CD4-positive, alpha-beta T cell (primary cell): ENCODE measurements at regions not wholly inside any gene's neighbourhood (a gene's known extent, or its start where the extent isn't known, plus 50 kb on each side); places are given as distances from the start of the nearest gene placed in this dataset.
A peak's percentile ranks its signal among the peaks of the same experiment; 100 is the strongest.

Experiments used
- ATAC-seq: fragments of 200-7000 bp; cut with Tn5 transposase; one replicate; pipeline ENCODE4 v1.10.0; 2022; ENCODE audit warnings: mild to moderate bottlenecking; ENCODE audit not compliant: poor library complexity
- CTCF ChIA-PET: fragments of 350-600 bp; sonication (Branson Sonifier 250); formaldehyde crosslinking; loops from one replicate; lab custom pipeline; 2021; ENCODE audit warnings: antibody characterized with exemption, inconsistent platforms; lab: Charles Lee
- POLR2A ChIA-PET: fragments of 350-600 bp; sonication (Branson Sonifier 250); formaldehyde crosslinking; loops from one replicate; lab custom pipeline; 2021; ENCODE audit warnings: antibody characterized with exemption, inconsistent platforms; lab: Charles Lee
- DNase-seq, 14 experiments: peaks; one replicate each; pipeline ENCODE4 v3.0.0-alpha.2; 2013 to 2020; ENCODE audit warnings: mixed read lengths in 2 of 14
- H3K27ac ChIP-seq, 2 donors: one replicate each; pipeline versions ENCODE4 v1.5.1 to v1.7.0; 2013; ENCODE audit warnings: low read length in 2 of 2, low read depth in 1 of 2, mild to moderate bottlenecking in 1 of 2
- H3K27me3 ChIP-seq, 2 experiments: 1 replicate in 1 of 2; 2 replicates in 1 of 2; pipeline versions ENCODE4 v1.6.1 to v1.7.0; 2013; ENCODE audit warnings: low read length in 2 of 2, control low read depth in 1 of 2, mild to moderate bottlenecking in 1 of 2, moderate library complexity in 1 of 2; ENCODE audit not compliant: insufficient read depth in 2 of 2, control insufficient read depth in 1 of 2
- H3K36me3 ChIP-seq: one replicate; pipeline ENCODE4 v1.6.1; 2013; ENCODE audit warnings: low read length, control low read depth; ENCODE audit not compliant: insufficient read depth
- H3K4me1 ChIP-seq: one replicate; pipeline ENCODE4 v1.6.1; 2013; ENCODE audit warnings: low read length, control low read depth; ENCODE audit not compliant: insufficient read depth
- H3K4me3 ChIP-seq: one replicate; pipeline ENCODE4 v1.5.1; 2013; ENCODE audit warnings: mild to moderate bottlenecking, low read length, moderate library complexity
- H3K9me3 ChIP-seq, 2 experiments: 1 replicate in 1 of 2; 2 replicates in 1 of 2; pipeline versions ENCODE4 v1.6.1 to v1.7.0; 2013; ENCODE audit warnings: low read length in 2 of 2, mild to moderate bottlenecking in 2 of 2, control low read depth in 1 of 2, moderate library complexity in 1 of 2; ENCODE audit not compliant: control insufficient read depth in 1 of 2, insufficient read depth in 1 of 2
- H3K27ac Mint-ChIP-seq: one replicate; pipeline ENCODE4 v1.8.0; 2020; ENCODE audit warnings: mixed read lengths
- H3K27me3 Mint-ChIP-seq: one replicate; pipeline ENCODE4 v1.8.0; 2021; ENCODE audit warnings: mixed read lengths
- H3K36me3 Mint-ChIP-seq: one replicate; pipeline ENCODE4 v1.8.0; 2021; ENCODE audit warnings: low read depth, mixed read lengths
- H3K4me1 Mint-ChIP-seq: one replicate; pipeline ENCODE4 v1.8.0; 2021; ENCODE audit warnings: low read depth, mixed read lengths
- H3K4me3 Mint-ChIP-seq: one replicate; pipeline ENCODE4 v1.8.0; 2020; ENCODE audit warnings: mild to moderate bottlenecking, mixed read lengths
- H3K9me3 Mint-ChIP-seq: one replicate; pipeline ENCODE4 v1.8.0; 2020; ENCODE audit warnings: mixed read lengths
- CTCF ChIP-seq: fragments of 200-600 bp; IDR thresholded peaks from one replicate; pipeline ENCODE4 v1.8.0; 2022; ENCODE audit warnings: antibody characterized with exemption, mild to moderate bottlenecking
- intact Hi-C, 2 experiments: fragments of 100-400 bp; cut with DNase I in 1 of 2; cut with micrococcal nuclease in 1 of 2; formaldehyde crosslinking; loops; one replicate each; pipeline versions ENCODE4 v1.15.1 to v1.9.0; 2023 to 2025; cut with DNase I, micrococcal nuclease

- no peak overlapping the region for H3K27ac Mint-ChIP-seq
- TF ChIP-seq CTCF = peak; percentile 64
- ATAC-seq (peak; percentile 73), DNase-seq (peak in 7 of 14 experiments; percentile 0 to 47 (median 19))
- ChIA-PET POLR2A (no interaction called here), CTCF (no interaction called here)
- Histone ChIP-seq H3K27ac (no peak overlapping the region), H3K4me1 (peaks cover 4% of the 10 kb centered on the region), H3K36me3 (no peaks in the 10 kb centered on the region), H3K27me3 (no peaks in the 10 kb centered on the region), H3K9me3 (no peaks in the 10 kb centered on the region), H3K4me3 (no peak overlapping the region)
- intact Hi-C loops = no loop called here
- no peaks in the 10 kb centered on the region for H3K36me3 Mint-ChIP-seq
- H3K27me3 Mint-ChIP-seq = no peaks in the 10 kb centered on the region
- H3K4me3 Mint-ChIP-seq = peak overlapping the region; percentile 6
- H3K4me1 Mint-ChIP-seq = peaks cover 6% of the 10 kb centered on the region
- H3K9me3 Mint-ChIP-seq = no peaks in the 10 kb centered on the region
Observed at GRCh38 chr2:57720728-57721627, 325.6 kb upstream of the VRK2 start.

GRCh38 chr2:57725337-57725947 is 321.2 kb upstream of the VRK2 start:
- Mint-ChIP-seq H3K36me3 (no peaks in the 10 kb centered on the region), H3K27me3 (no peaks in the 10 kb centered on the region), H3K27ac (no peak overlapping the region), H3K4me3 (no peak overlapping the region), H3K9me3 (no peaks in the 10 kb centered on the region), H3K4me1 (peaks cover 6% of the 10 kb centered on the region)
- DNase-seq (no peak), ATAC-seq (no peak)
- no peak overlapping the region for H3K4me3 ChIP-seq
- intact Hi-C loops = no loop called here
- POLR2A ChIA-PET = no interaction called here
- no peak overlapping the region for H3K27ac ChIP-seq
- H3K27me3 ChIP-seq = no peaks in the 10 kb centered on the region
- CTCF ChIA-PET = no interaction called here
- H3K4me1 ChIP-seq = peaks cover 4% of the 10 kb centered on the region
- no peak for TF ChIP-seq CTCF
- no peaks in the 10 kb centered on the region for H3K9me3 ChIP-seq
- no peaks in the 10 kb centered on the region for H3K36me3 ChIP-seq

GRCh38 chr2:57726294-57726693 is 320.3 kb upstream of the VRK2 start:
- DNase-seq (no peak), ATAC-seq (no peak)
- Mint-ChIP-seq H3K27me3 (no peaks in the 10 kb centered on the region), H3K4me1 (no peaks in the 10 kb centered on the region), H3K9me3 (no peaks in the 10 kb centered on the region), H3K4me3 (no peak overlapping the region), H3K36me3 (no peaks in the 10 kb centered on the region), H3K27ac (no peak overlapping the region)
- H3K27me3 ChIP-seq = no peaks in the 10 kb centered on the region
- no peak overlapping the region for H3K27ac ChIP-seq
- TF ChIP-seq CTCF = no peak
- H3K4me1 ChIP-seq = no peaks in the 10 kb centered on the region
- CTCF ChIA-PET = no interaction called here
- POLR2A ChIA-PET = no interaction called here
- intact Hi-C loops = no loop called here
- no peaks in the 10 kb centered on the region for H3K9me3 ChIP-seq
- H3K36me3 ChIP-seq = no peaks in the 10 kb centered on the region
- no peak overlapping the region for H3K4me3 ChIP-seq
